ENCODE measurements at regions not wholly inside any gene's neighbourhood (a gene's known extent, or its start where the extent isn't known, plus 50 kb on each side); places are given as distances from the start of the nearest gene placed in this dataset.
"Not testable (repeated sequence)": the region's sequence is repeated elsewhere in the genome, so short reads cannot be mapped to it uniquely, and the experiment has no call there.

- POLR2A ChIA-PET; BruUV-seq (replicated peaks): not testable (repeated sequence)
These were observed 142.9 kb downstream of the GTF2IRD2B start for GRCh38 chr7:75235092-75235826.

GRCh38 chr7:75235827-75236167 lies 143.4 kb downstream of the GTF2IRD2B start:
- H3K9me3 Mint-ChIP-seq (ENCODE audit: unreplicated experiment); intact Hi-C loops (cut with micrococcal nuclease; ENCODE audit: unreplicated experiment); H3K4me3 ChIP-seq (ENCODE audit: low read depth, low read length); H3K36me3 ChIP-seq (ENCODE audit: control insufficient read depth, insufficient read depth, low read length); H3K27me3 ChIP-seq (replicated peaks; ENCODE audit: control insufficient read depth, insufficient read depth, low read length); H3K4me1 ChIP-seq; H3K4me3 Mint-ChIP-seq (ENCODE audit: unreplicated experiment); POLR2A ChIA-PET; DNase-seq; CTCF ChIA-PET; H3K4me1 Mint-ChIP-seq (ENCODE audit: low read depth, unreplicated experiment); H3K27me3 Mint-ChIP-seq (ENCODE audit: insufficient read depth, unreplicated experiment); H3K36me3 Mint-ChIP-seq (ENCODE audit: insufficient read depth, unreplicated experiment); H3K27ac Mint-ChIP-seq (ENCODE audit: unreplicated experiment); H3K9me3 ChIP-seq: not testable (repeated sequence)
- TSS peak; percentile 88 for BruUV-seq (replicated peaks)

More at GRCh38 chr7:75235092-75235826, 142.9 kb downstream of the GTF2IRD2B start:
- DNase-seq; H3K36me3 Mint-ChIP-seq (ENCODE audit: insufficient read depth, unreplicated experiment); CTCF ChIA-PET; H3K27me3 ChIP-seq (replicated peaks; ENCODE audit: control insufficient read depth, insufficient read depth, low read length); H3K9me3 ChIP-seq; H3K27me3 Mint-ChIP-seq (ENCODE audit: insufficient read depth, unreplicated experiment); H3K4me3 ChIP-seq (ENCODE audit: low read depth, low read length); H3K4me1 ChIP-seq; intact Hi-C loops (cut with micrococcal nuclease; ENCODE audit: unreplicated experiment); H3K4me3 Mint-ChIP-seq (ENCODE audit: unreplicated experiment); H3K27ac Mint-ChIP-seq (ENCODE audit: unreplicated experiment); H3K4me1 Mint-ChIP-seq (ENCODE audit: low read depth, unreplicated experiment); H3K36me3 ChIP-seq (ENCODE audit: control insufficient read depth, insufficient read depth, low read length); H3K9me3 Mint-ChIP-seq (ENCODE audit: unreplicated experiment): not testable (repeated sequence)

GRCh38 chr7:75237255-75238187 lies 145.1 kb downstream of the GTF2IRD2B start:
- H3K36me3 ChIP-seq (ENCODE audit: control insufficient read depth, insufficient read depth, low read length); BruUV-seq (replicated peaks); H3K4me1 ChIP-seq; H3K27me3 Mint-ChIP-seq (ENCODE audit: insufficient read depth, unreplicated experiment); intact Hi-C loops (cut with micrococcal nuclease; ENCODE audit: unreplicated experiment); H3K4me3 Mint-ChIP-seq (ENCODE audit: unreplicated experiment); DNase-seq; H3K4me3 ChIP-seq (ENCODE audit: low read depth, low read length); H3K9me3 ChIP-seq; H3K9me3 Mint-ChIP-seq (ENCODE audit: unreplicated experiment); H3K27me3 ChIP-seq (replicated peaks; ENCODE audit: control insufficient read depth, insufficient read depth, low read length); H3K36me3 Mint-ChIP-seq (ENCODE audit: insufficient read depth, unreplicated experiment); POLR2A ChIA-PET; H3K27ac Mint-ChIP-seq (ENCODE audit: unreplicated experiment); H3K4me1 Mint-ChIP-seq (ENCODE audit: low read depth, unreplicated experiment); CTCF ChIA-PET: not testable (repeated sequence)

GRCh38 chr7:75238309-75238708 lies 145.9 kb downstream of the GTF2IRD2B start:
- H3K9me3 Mint-ChIP-seq (ENCODE audit: unreplicated experiment); POLR2A ChIA-PET; intact Hi-C loops (cut with micrococcal nuclease; ENCODE audit: unreplicated experiment); H3K4me3 ChIP-seq (ENCODE audit: low read depth, low read length); H3K27me3 Mint-ChIP-seq (ENCODE audit: insufficient read depth, unreplicated experiment); H3K36me3 Mint-ChIP-seq (ENCODE audit: insufficient read depth, unreplicated experiment); H3K36me3 ChIP-seq (ENCODE audit: control insufficient read depth, insufficient read depth, low read length); DNase-seq; H3K27ac Mint-ChIP-seq (ENCODE audit: unreplicated experiment); H3K4me3 Mint-ChIP-seq (ENCODE audit: unreplicated experiment); H3K4me1 Mint-ChIP-seq (ENCODE audit: low read depth, unreplicated experiment); H3K9me3 ChIP-seq; BruUV-seq (replicated peaks); H3K27me3 ChIP-seq (replicated peaks; ENCODE audit: control insufficient read depth, insufficient read depth, low read length); H3K4me1 ChIP-seq; CTCF ChIA-PET: not testable (repeated sequence)

GRCh38 chr7:75243638-75244037 lies 151.2 kb downstream of the GTF2IRD2B start:
- H3K4me1 Mint-ChIP-seq (ENCODE audit: low read depth, unreplicated experiment); H3K27me3 ChIP-seq (replicated peaks; ENCODE audit: control insufficient read depth, insufficient read depth, low read length); DNase-seq; H3K36me3 ChIP-seq (ENCODE audit: control insufficient read depth, insufficient read depth, low read length); H3K4me3 Mint-ChIP-seq (ENCODE audit: unreplicated experiment); BruUV-seq (replicated peaks); H3K36me3 Mint-ChIP-seq (ENCODE audit: insufficient read depth, unreplicated experiment); CTCF ChIA-PET; H3K4me3 ChIP-seq (ENCODE audit: low read depth, low read length); H3K9me3 Mint-ChIP-seq (ENCODE audit: unreplicated experiment); H3K9me3 ChIP-seq; H3K27me3 Mint-ChIP-seq (ENCODE audit: insufficient read depth, unreplicated experiment); H3K4me1 ChIP-seq; H3K27ac Mint-ChIP-seq (ENCODE audit: unreplicated experiment); intact Hi-C loops (cut with micrococcal nuclease; ENCODE audit: unreplicated experiment); POLR2A ChIA-PET: not testable (repeated sequence)

- H3K4me1 ChIP-seq; H3K9me3 ChIP-seq; H3K27ac Mint-ChIP-seq (ENCODE audit: unreplicated experiment); H3K4me1 Mint-ChIP-seq (ENCODE audit: low read depth, unreplicated experiment); H3K9me3 Mint-ChIP-seq (ENCODE audit: unreplicated experiment); H3K4me3 ChIP-seq (ENCODE audit: low read depth, low read length); H3K27me3 Mint-ChIP-seq (ENCODE audit: insufficient read depth, unreplicated experiment); H3K4me3 Mint-ChIP-seq (ENCODE audit: unreplicated experiment); H3K27me3 ChIP-seq (replicated peaks; ENCODE audit: control insufficient read depth, insufficient read depth, low read length); POLR2A ChIA-PET; H3K36me3 ChIP-seq (ENCODE audit: control insufficient read depth, insufficient read depth, low read length); DNase-seq; BruUV-seq (replicated peaks); intact Hi-C loops (cut with micrococcal nuclease; ENCODE audit: unreplicated experiment); H3K36me3 Mint-ChIP-seq (ENCODE audit: insufficient read depth, unreplicated experiment); CTCF ChIA-PET: not testable (repeated sequence)
These were observed 147.2 kb upstream of the TRIM73 start for GRCh38 chr7:75248216-75248615.

- H3K4me3 Mint-ChIP-seq (ENCODE audit: unreplicated experiment); intact Hi-C loops (cut with micrococcal nuclease; ENCODE audit: unreplicated experiment); H3K9me3 ChIP-seq; H3K36me3 ChIP-seq (ENCODE audit: control insufficient read depth, insufficient read depth, low read length); H3K4me3 ChIP-seq (ENCODE audit: low read depth, low read length); H3K27me3 Mint-ChIP-seq (ENCODE audit: insufficient read depth, unreplicated experiment); BruUV-seq (replicated peaks); H3K9me3 Mint-ChIP-seq (ENCODE audit: unreplicated experiment); H3K27me3 ChIP-seq (replicated peaks; ENCODE audit: control insufficient read depth, insufficient read depth, low read length); POLR2A ChIA-PET; H3K27ac Mint-ChIP-seq (ENCODE audit: unreplicated experiment); H3K4me1 Mint-ChIP-seq (ENCODE audit: low read depth, unreplicated experiment); CTCF ChIA-PET; DNase-seq; H3K36me3 Mint-ChIP-seq (ENCODE audit: insufficient read depth, unreplicated experiment); H3K4me1 ChIP-seq: not testable (repeated sequence)
These were observed 141.2 kb upstream of the TRIM73 start for GRCh38 chr7:75254238-75254637.

All from Caco-2 (cell line).